Omental fat pad (tissue), 3 donors: ENCODE measurements at regions not wholly inside any gene's neighbourhood (a gene's known extent, or its start where the extent isn't known, plus 50 kb on each side); places are given as distances from the start of the nearest gene placed in this dataset.

Experiments
- ATAC-seq: fragments of 150-250 bp; one replicate; pipeline ENCODE4 v1.9.1; 2016; ENCODE audit warnings: mild to moderate bottlenecking, moderate library complexity; ENCODE audit not compliant: low FRiP score
- DNase-seq: peaks from one replicate; pipeline ENCODE4 v3.0.0-alpha.2; 2019; ENCODE audit warnings: low spot score
- TF ChIP-seq, protein P1 (sequence below), 3 donors: fragments of 450-650 bp; IDR thresholded peaks; one replicate each; pipeline ENCODE4 v1.5.1; 2016 to 2017; ENCODE audit warnings: antibody characterized with exemption in 3 of 3, mild to moderate bottlenecking in 3 of 3, moderate library complexity in 2 of 3

DNA sequence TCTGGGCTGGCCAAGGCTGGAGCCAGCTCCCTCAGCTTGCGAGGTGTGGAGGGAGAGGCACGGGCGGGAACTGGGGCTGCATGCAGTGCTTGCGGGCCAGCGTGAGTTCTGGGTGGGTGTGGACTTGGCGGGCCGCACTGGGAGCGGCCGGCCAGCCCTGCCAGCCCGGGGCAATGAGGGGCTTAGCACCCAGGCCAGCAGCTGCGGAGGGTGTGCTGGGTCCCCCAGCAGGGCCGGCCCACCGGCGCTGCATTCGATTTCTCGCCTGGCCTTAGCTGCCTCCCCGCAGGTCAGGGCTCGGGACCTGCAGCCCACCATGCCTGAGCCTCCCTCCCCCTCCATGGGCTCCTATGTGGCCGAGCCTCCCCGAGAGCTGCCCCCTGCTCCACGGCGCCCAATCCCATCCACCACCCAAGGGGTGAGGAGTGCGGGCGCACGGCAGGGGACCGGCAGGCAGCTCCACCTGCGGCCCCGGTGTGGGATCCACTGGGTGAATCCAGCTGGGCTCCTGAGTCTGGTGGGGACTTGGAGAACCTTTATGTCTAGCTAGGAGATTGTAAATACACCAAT lies 302.6 kb upstream of the ADAMTS16 start:
- TF ChIP-seq, protein P1, sequence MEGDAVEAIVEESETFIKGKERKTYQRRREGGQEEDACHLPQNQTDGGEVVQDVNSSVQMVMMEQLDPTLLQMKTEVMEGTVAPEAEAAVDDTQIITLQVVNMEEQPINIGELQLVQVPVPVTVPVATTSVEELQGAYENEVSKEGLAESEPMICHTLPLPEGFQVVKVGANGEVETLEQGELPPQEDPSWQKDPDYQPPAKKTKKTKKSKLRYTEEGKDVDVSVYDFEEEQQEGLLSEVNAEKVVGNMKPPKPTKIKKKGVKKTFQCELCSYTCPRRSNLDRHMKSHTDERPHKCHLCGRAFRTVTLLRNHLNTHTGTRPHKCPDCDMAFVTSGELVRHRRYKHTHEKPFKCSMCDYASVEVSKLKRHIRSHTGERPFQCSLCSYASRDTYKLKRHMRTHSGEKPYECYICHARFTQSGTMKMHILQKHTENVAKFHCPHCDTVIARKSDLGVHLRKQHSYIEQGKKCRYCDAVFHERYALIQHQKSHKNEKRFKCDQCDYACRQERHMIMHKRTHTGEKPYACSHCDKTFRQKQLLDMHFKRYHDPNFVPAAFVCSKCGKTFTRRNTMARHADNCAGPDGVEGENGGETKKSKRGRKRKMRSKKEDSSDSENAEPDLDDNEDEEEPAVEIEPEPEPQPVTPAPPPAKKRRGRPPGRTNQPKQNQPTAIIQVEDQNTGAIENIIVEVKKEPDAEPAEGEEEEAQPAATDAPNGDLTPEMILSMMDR (IDR thresholded peaks at IDR 0.05), result no peak
- DNase-seq (no peak), ATAC-seq (no peak)

DNA sequence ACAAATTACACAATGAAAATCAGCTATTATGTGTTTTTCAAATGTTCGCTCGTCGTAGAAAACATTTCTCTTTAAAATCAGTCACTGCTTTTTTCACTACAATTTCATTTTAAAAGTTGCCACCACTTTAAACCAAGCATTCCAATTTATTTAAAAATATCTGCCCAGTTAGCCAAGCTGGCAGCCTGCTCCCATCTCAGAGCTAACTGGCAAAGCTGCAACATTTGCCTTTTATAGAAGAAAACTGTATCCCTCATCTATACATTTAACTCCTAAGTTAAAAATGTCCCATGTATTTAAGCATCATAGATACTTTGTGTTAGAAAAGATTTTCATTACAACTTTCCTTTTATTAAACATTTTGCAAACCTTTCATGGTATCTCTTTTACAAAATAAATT lies 294.9 kb upstream of the ADAMTS16 start:
- no peak for ATAC-seq
- no peak for DNase-seq
- TF ChIP-seq, protein P1 (IDR thresholded peaks at IDR 0.05), result no peak

DNA sequence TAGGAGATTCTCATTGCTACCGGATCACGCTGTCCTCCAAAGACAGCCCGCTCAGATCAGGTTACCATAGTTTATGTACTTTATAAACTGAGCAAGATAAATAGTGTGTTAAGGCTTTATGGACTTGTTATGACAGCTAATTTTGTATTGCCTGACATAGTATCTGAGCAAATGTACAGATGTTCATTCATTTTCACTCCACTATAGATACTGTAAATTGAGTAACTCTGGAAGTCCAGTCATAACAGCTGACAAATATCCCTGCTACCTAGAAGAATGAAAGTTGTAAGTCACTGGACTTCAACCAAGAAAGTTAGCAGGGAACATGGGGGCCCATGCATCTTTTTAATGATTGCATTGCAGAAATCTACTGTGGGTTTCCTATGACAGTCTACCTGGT lies 292.4 kb upstream of the ADAMTS16 start:
- no peak for DNase-seq
- ATAC-seq, result no peak
- TF ChIP-seq, protein P1 (IDR thresholded peaks at IDR 0.05), result no peak

DNA sequence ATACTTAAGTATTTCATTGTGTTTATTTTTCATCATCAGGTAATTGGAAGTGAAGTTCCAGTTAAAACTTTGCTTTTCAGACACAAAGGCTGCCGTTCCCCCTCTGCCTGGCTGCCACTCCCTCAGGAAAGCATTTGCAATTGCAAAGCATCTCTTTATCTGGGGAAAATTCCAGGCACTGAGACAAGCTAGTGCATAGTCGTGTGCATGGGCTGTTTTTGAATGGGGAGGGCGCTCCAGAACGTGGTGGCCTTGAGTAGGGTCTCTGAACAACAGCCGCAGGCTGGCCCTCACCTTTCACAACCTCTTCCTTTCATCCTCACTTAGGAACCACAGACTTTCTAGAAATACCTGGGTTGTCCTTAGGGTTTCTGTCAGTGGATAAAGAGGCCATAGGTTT lies 285.1 kb upstream of the ADAMTS16 start:
- TF ChIP-seq, protein P1 (IDR thresholded peaks at IDR 0.05), result no peak
- no peak for ATAC-seq
- no peak for DNase-seq

DNA sequence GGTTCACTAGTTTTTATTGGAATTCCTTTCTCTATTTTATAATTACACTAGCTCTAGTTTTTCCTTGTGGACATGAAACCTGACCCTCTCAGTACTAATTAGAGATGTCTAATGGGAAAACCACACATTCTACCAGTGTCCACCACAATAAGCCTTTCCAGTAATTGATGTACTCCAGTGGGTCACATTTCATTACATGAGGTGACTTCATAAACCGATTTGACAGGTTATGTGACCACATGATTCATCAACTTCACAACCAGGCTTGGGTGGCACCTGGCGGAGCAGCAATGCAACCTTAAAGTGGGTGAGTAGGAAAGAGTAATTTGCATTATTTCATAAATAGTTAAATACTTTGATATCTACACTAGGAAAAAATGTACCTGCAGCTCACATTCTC lies 284.2 kb upstream of the ADAMTS16 start:
- ATAC-seq (no peak), DNase-seq (no peak)
- TF ChIP-seq, protein P1 (IDR thresholded peaks at IDR 0.05), result no peak

DNA sequence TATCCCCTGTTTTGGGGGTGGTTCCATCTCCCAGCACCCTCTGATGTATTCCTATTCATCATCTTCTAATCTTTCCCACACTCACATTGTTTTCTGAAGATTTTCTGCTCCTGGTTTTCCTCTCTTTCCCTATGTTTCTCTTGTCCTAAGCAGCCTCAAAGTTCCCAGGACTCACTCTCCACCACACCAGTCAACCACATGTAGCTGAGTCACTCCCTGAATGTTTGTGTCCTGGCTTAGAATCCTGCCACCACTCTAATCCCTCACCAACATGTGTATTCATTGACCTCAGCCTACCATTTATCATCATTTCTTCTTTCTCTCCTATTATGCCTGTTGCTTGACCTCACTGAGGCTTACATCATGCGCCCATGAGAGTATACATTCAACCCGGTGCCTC lies 282.4 kb upstream of the ADAMTS16 start:
- TF ChIP-seq, protein P1 (IDR thresholded peaks at IDR 0.05), result no peak
- no peak for DNase-seq
- ATAC-seq, result no peak

DNA sequence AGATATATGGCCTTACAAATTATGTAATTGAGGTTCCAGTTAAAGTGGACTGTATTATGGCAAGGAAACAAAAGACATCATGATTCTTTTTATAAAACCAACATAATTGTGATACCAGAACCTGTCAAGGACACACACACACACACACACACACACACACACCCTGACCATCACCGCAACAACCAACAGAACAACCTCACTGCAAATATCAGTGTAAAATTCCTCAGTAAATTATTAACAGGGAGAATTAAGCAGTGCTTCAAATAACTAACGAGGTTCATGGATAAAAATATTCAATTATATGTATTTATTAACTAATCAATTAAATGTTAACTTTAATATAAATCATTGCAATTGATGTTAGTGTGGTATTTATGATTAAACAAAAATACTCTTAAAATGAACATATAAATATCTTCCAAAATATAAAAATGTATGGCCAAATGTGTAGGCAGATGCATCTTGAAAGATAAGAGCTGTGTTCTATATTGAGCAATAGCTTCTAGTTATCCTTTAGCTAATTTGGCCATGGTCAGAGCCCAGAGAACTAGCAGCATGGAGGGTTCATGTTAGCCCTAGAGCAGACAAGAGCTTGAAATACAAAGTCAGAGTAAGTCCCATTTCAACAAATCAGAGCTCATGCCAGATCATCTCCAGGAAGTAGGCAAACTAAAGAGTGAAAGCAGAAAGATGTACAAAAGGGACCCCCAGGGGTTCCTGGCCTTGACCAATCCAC lies 280.5 kb upstream of the ADAMTS16 start:
- DNase-seq, result no peak
- no peak for ATAC-seq
- TF ChIP-seq, protein P1 (IDR thresholded peaks at IDR 0.05), result no peak
